Activated CD4-positive, alpha-beta T cell treated with anti-CD3 and anti-CD28 coated beads, Interleukin-2, Interleukin-6, amounts not matched to agents 100 ng/mL and 50 ng/mL, durations not matched to agents 16 hours and 8 hours (primary cell): ENCODE measurements at regions not wholly inside any gene's neighbourhood (a gene's known extent, or its start where the extent isn't known, plus 50 kb on each side); places are given as distances from the start of the nearest gene placed in this dataset.
"Not testable (repeated sequence)": the region's sequence is repeated elsewhere in the genome, so short reads cannot be mapped to it uniquely, and the experiment has no call there.

Source experiments
- DNase-seq: peaks from one replicate; pipeline ENCODE4 v3.0.0-alpha.2; 2020

GRCh38 chr3:59246719-59247401, 197.0 kb upstream of the CFAP20DC start:
- no peak for DNase-seq

GRCh38 chr3:59245859-59246501, 196.2 kb upstream of the CFAP20DC start:
- no peak for DNase-seq

- DNase-seq, result no peak
Measured at GRCh38 chr3:59245300-59245858, 195.6 kb upstream of the CFAP20DC start.

GRCh38 chr3:59244343-59244742, 194.5 kb upstream of the CFAP20DC start:
- DNase-seq, result no peak

GRCh38 chr3:59243476-59243875, 193.7 kb upstream of the CFAP20DC start:
- DNase-seq, result no peak

- peak; percentile 31 for DNase-seq
Measured at GRCh38 chr3:59240666-59241255, 190.9 kb upstream of the CFAP20DC start.

GRCh38 chr3:59237121-59237520, 187.3 kb upstream of the CFAP20DC start:
- DNase-seq, result no peak

GRCh38 chr3:59235634-59236012, 185.8 kb upstream of the CFAP20DC start:
- peak; percentile 87 for DNase-seq

GRCh38 chr3:59234884-59235633, 185.2 kb upstream of the CFAP20DC start:
- DNase-seq, result peak; percentile 14

GRCh38 chr3:59230379-59230778, 180.6 kb upstream of the CFAP20DC start:
- not testable (repeated sequence) for DNase-seq

GRCh38 chr3:59213860-59214259, 164.0 kb upstream of the CFAP20DC start:
- no peak for DNase-seq

GRCh38 chr3:59212128-59212779, 162.4 kb upstream of the CFAP20DC start:
- DNase-seq, result peak; percentile 75

GRCh38 chr3:59210260-59210659, 160.4 kb upstream of the CFAP20DC start:
- no peak for DNase-seq

- no peak for DNase-seq
Measured at GRCh38 chr3:59192473-59192872, 142.6 kb upstream of the CFAP20DC start.

- DNase-seq, result no peak
Measured at GRCh38 chr3:59191651-59192050, 141.8 kb upstream of the CFAP20DC start.

GRCh38 chr3:59189939-59190338, 140.1 kb upstream of the CFAP20DC start:
- no peak for DNase-seq

GRCh38 chr3:59189526-59189925, 139.7 kb upstream of the CFAP20DC start:
- no peak for DNase-seq

GRCh38 chr3:59186725-59187124, 136.9 kb upstream of the CFAP20DC start:
- no peak for DNase-seq

- no peak for DNase-seq
Measured at GRCh38 chr3:59185591-59186369, 136.0 kb upstream of the CFAP20DC start.

- DNase-seq, result no peak
Measured at GRCh38 chr3:59180006-59180405, 130.2 kb upstream of the CFAP20DC start.

- DNase-seq, result no peak
Measured at GRCh38 chr3:59178698-59179097, 128.9 kb upstream of the CFAP20DC start.

GRCh38 chr3:59171491-59171890, 121.7 kb upstream of the CFAP20DC start:
- DNase-seq, result no peak
